ENCODE measurements at regions not wholly inside any gene's neighbourhood (a gene's known extent, or its start where the extent isn't known, plus 50 kb on each side); places are given as distances from the start of the nearest gene placed in this dataset.

GRCh38 chr2:15769676-15770547, 170.4 kb upstream of the MYCN start:
- TF ChIP-seq CTCF (IDR thresholded peaks at IDR 0.05) (no peak), EP300 (IDR thresholded peaks at IDR 0.05) (no peak)
